ENCODE measurements at regions not wholly inside any gene's neighbourhood (a gene's known extent, or its start where the extent isn't known, plus 50 kb on each side); places are given as distances from the start of the nearest gene placed in this dataset.

GRCh38 chr13:84959818-84960217 is 839.4 kb downstream of the SLITRK6 start:
- DNase-seq (ENCODE audit: low spot score), result no peak

GRCh38 chr13:84954636-84955035 is 844.6 kb downstream of the SLITRK6 start:
- no peak for DNase-seq (ENCODE audit: low spot score)

- no peak for DNase-seq (ENCODE audit: low spot score)
Measured at GRCh38 chr13:84951128-84951527, 848.1 kb downstream of the SLITRK6 start.

- DNase-seq (ENCODE audit: low spot score), result no peak
Measured at GRCh38 chr13:84946192-84946591, 853.0 kb downstream of the SLITRK6 start.

GRCh38 chr13:84940798-84941197 is 858.4 kb downstream of the SLITRK6 start:
- DNase-seq (ENCODE audit: low spot score), result no peak

- DNase-seq (ENCODE audit: low spot score), result no peak
Measured at GRCh38 chr13:84940167-84940566, 859.1 kb downstream of the SLITRK6 start.

GRCh38 chr13:84934911-84935310 is 864.3 kb downstream of the SLITRK6 start:
- DNase-seq (ENCODE audit: low spot score), result no peak

GRCh38 chr13:84933797-84934196 is 865.4 kb downstream of the SLITRK6 start:
- no peak for DNase-seq (ENCODE audit: low spot score)

- no peak for DNase-seq (ENCODE audit: low spot score)
Measured at GRCh38 chr13:84931264-84931663, 868.0 kb downstream of the SLITRK6 start.

- DNase-seq (ENCODE audit: low spot score), result no peak
Measured at GRCh38 chr13:84927442-84928169, 871.6 kb downstream of the SLITRK6 start.

GRCh38 chr13:84925443-84925842 is 873.8 kb downstream of the SLITRK6 start:
- DNase-seq (ENCODE audit: low spot score), result no peak

GRCh38 chr13:84923831-84924230 is 875.4 kb downstream of the SLITRK6 start:
- no peak for DNase-seq (ENCODE audit: low spot score)

- DNase-seq (ENCODE audit: low spot score), result no peak
Measured at GRCh38 chr13:84917252-84917878, 881.9 kb downstream of the SLITRK6 start.

- no peak for DNase-seq (ENCODE audit: low spot score)
Measured at GRCh38 chr13:84912720-84913119, 886.5 kb downstream of the SLITRK6 start.

- DNase-seq (ENCODE audit: low spot score), result no peak
Measured at GRCh38 chr13:84910423-84910822, 888.8 kb downstream of the SLITRK6 start.

- no peak for DNase-seq (ENCODE audit: low spot score)
Measured at GRCh38 chr13:84903391-84903790, 895.8 kb downstream of the SLITRK6 start.

- DNase-seq (ENCODE audit: low spot score), result no peak
Measured at GRCh38 chr13:84902243-84902642, 897.0 kb downstream of the SLITRK6 start.

GRCh38 chr13:84896128-84896527 is 903.1 kb downstream of the SLITRK6 start:
- no peak for DNase-seq (ENCODE audit: low spot score)

GRCh38 chr13:84894749-84895148 is 904.5 kb downstream of the SLITRK6 start:
- DNase-seq (ENCODE audit: low spot score), result no peak

- DNase-seq (ENCODE audit: low spot score), result no peak
Measured at GRCh38 chr13:84885868-84886267, 913.4 kb downstream of the SLITRK6 start.

GRCh38 chr13:84873951-84874350 is 925.3 kb downstream of the SLITRK6 start:
- DNase-seq (ENCODE audit: low spot score), result no peak

- DNase-seq (ENCODE audit: low spot score), result no peak
Measured at GRCh38 chr13:84870190-84870589, 929.0 kb downstream of the SLITRK6 start.

- no peak for DNase-seq (ENCODE audit: low spot score)
Measured at GRCh38 chr13:84867246-84867645, 932.0 kb downstream of the SLITRK6 start.

- DNase-seq (ENCODE audit: low spot score), result no peak
Measured at GRCh38 chr13:84865783-84866221, 933.4 kb downstream of the SLITRK6 start.

All from HuH-7.5 (cell line).